NCI-H1092 (cell line): ENCODE measurements at regions not wholly inside any gene's neighbourhood (a gene's known extent, or its start where the extent isn't known, plus 50 kb on each side); places are given as distances from the start of the nearest gene placed in this dataset.
"Not testable (repeated sequence)": the region's sequence is repeated elsewhere in the genome, so short reads cannot be mapped to it uniquely, and the experiment has no call there.

Experiments used
- DNase-seq: peaks from one replicate; lab custom pipeline; 2025; lab: John Stamatoyannopoulos, UW

DNA sequence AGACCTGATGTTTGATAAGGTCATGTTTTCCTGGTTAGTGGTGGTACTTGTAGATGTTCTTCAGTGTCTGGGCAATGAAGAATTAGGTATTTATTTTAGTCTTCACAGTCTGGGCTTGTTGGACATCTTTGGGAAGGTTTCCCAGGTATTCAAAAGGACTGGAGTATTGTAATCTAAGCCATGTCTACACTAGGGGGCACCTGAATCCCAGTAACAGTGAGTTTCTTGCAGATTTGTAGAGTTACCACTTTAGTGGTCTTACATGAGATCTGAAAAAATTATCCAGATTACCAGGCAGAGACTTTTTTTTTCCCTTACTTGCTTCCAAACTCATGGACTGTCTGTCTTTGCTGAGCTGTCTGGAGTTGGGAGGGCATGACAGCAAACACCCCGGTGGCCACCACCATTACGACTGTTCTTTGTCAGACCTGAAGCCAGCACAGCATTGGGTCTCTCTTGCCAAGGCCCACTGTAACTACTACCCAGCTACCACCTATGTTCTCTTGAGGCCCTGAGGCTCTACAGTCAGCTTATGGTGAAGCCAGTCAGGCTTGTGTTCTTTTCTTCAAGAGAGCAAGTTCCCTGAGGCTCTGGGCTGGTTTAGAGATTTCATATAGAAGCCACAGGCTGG, 820.7 kb upstream of the FBXO33 start:
- no peak for DNase-seq

DNA sequence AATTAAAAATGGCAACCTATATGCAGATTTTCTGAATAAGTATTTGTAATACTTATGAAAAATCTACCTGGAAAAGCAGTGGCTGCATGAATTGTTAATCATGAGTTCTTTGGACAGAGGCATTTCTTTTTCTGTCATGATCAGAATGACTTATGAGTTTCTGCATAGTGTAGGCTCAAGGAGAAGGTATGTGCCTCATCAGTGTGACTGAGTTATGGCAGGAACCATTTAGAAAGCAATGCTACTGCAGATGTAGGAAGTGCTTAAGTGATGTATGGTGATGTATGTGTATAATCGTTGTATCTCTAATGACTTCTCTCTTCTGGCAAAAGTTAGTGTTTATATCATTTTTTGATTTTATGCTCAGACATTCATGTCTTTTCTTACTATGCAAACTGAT, 816.4 kb upstream of the FBXO33 start:
- DNase-seq: no peak

DNA sequence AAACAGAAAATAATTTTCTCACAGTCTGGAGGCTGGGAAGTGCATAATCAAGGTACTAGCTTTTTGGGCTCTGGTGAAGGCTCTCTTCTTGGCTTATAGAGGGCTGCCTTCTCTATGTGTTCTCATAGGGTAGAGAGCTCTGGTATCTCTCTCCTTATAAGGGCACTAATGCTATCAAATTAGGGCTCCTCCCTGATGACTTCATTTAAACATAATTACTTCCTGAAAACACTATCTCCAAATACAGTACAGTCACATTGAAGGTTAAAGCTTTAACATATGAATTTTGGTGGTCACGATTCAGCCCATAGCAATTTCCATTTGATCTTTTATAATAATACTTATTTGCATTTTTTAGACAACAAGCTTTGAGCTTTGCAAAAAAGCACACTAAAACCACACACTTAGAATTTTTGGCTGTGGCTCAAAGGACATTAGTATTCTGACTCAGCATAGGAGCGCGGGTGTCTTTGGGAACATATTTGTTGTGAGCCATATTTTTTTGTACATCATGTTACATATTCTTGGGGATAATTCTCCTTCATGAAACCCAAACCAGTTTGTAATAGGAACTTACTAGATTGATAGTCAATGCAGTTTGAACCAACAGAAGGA, 808.1 kb upstream of the FBXO33 start:
- no peak for DNase-seq

DNA sequence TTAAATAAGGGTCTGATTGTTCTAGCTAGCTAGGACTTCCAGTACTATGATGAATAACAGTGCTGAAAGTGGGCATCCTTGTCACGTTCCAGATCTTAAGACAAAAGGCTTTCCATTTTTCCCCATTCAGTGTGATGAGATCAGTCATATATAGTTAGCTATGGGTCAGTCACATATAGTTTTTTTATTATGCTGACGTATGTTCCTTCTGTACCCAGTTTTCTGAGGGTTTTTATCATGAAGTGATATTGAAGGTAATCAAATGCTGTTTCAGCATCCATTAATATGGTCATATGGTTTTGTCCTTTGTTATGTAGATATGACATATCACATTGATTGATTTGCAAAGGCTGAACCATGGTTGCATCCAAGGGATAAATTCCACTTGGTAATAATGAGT, 800.1 kb upstream of the FBXO33 start:
- DNase-seq: no peak

DNA sequence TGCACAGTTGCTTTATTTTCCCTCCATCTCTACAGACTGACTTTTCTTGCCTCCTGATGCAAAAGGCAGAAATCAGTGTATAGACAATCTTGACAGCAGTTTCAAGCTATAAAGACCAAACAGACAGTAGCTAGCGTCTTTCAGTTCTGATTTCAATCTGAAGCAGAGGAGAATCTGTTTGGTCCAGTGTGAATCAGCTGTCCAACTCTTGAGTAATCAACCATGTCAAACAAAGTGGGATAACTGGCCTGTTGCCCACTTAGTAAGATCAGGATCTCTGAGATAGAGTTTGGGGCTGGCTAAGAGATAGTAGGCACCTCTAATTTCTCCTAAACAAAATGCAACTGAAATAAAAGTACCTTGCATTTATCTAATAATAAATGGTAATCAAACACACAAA, 797.4 kb upstream of the FBXO33 start:
- DNase-seq: no peak

DNA sequence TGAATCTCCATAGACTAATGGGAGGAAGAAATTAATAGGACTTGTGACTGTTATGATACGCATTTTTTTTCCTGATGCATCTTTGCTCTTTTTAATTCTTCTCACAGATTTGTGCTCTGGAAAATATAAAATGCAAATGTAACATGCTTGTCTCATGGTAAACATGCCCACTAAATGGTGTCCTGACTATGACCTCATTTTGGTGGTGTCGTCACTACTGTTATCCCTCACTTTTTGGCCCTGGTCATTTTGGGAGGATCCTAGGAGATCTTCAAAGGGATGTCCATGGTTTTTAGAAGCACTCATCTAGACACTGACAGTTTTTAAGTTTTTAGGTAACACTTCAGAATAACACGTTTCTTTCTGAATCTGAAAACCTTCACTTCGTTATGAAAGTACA, 790.8 kb upstream of the FBXO33 start:
- DNase-seq: no peak

DNA sequence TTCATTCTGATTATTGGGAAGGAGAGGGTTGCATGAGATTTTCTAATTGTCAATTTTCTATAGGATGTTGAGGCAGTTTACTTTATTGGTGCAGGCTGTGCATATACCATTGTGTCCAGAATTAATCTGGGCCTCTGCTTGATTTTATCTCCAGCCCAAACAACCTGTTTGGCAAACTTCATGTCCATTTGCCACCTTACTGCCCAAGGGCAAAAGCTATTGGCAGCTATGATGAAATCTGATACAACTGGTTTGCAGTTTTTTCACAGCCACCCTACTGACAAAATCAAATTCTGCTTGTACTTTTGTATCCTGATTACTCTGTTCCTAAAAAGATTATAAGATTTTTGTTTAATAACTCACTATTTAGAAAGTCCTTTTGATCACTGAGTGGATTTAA, 789.2 kb upstream of the FBXO33 start:
- DNase-seq: no peak

DNA sequence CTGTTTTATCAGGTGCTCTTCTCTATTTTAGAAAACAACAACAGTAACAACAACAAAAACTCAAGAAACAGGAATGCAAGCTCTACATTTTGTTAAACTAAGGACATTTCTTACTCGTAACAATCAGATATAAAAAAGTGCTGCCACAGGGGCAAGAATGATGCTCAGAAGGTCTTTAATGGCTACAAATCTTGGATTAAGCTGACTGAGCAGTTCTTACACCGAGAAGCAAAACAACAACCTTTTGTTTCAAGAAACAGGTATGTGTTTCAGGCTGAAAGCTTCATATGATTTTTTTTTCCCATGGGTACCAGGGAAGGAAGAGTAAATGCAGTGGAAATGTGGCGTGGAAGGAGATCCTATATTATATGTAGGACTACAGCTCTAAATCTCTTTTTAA, 786.8 kb upstream of the FBXO33 start:
- no peak for DNase-seq

DNA sequence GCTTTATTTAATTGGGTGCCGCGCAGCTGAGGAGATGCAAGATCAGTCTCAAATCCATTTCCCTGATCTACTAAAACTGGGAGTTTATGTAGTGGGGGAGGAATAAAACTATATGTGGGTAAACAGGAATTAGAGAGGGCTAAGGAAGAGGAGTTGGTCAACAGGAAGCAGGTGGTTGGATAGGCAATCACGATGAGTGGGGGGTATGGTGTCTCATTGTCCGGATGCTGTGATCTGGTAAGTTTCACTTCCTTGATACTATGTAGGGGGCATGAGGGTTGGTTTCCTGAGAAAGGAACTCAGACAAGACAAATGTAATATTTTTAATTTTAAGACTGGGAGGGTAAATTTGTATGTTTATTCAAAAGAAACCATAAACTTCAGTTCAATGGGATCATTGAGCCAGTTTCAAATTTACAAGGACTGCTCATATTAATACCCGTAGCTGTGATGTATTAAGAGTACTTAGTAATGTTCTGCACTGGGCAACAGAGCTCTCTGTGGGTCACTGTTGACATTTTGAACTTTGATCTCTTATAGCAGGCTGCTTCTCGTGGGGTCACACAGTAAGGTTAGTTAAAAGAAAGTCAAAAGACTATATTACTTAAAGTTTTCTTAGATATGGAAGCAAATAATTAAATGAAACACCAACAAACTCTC, 786.2 kb upstream of the FBXO33 start:
- DNase-seq: no peak

DNA sequence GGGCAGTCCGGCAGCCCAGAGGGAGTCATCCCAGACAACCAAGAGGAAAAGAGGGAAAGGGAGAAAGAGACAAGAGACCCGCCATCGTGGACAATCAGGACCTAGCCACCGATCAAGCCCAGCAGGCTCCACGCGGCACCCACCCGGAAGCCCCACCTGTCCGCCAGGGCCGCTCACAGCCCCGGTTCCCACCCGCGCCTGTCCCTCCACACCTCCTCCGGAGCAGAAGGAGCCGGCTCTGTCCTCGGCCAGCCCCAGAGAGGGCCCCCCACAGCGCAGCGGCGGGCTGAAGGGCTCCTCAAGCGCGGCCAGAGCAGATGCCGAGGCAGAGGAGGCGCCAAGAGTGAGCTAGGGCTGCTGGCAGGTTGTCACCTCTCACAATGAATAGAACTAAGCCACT, 784.7 kb upstream of the FBXO33 start:
- no peak for DNase-seq

DNA sequence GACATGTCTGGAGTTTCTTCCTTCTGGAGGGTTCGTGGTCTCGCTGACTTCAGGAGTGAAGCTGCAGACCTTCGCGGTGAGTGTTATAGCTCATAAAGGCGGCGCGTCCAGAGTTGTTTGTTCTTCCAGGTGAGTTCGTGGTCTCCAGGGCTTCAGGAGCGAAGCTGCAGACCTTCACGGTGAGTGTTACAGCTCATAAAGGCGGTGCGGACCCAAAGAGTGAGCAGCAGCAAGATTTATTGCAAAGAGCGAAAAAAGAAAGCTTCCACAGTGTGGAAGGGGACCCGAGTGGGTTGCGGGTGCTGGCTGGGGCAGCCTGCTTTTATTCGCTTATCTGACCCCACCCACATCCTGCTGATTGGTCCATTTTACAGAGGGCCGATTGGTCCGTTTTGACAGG, 784.2 kb upstream of the FBXO33 start:
- DNase-seq: not testable (repeated sequence)

DNA sequence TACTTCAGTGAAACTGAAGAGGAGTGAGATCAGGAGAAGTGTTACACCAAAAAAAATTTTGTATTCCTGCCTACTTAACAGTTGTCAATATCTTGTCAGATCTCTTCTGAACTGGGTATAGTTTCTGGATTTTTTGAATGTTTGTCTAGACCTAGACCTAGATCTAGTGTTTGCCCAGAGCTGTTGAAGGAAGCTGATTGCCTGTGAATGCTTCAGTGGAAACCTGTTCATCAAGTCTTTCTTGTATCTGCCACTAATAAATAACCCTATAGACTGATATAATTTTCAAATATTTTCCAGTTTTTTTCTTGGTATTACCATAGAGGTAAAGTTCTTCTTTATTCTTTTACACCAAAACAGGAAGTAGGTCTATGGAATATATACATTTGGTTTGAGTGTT, 781.5 kb upstream of the FBXO33 start:
- no peak for DNase-seq

DNA sequence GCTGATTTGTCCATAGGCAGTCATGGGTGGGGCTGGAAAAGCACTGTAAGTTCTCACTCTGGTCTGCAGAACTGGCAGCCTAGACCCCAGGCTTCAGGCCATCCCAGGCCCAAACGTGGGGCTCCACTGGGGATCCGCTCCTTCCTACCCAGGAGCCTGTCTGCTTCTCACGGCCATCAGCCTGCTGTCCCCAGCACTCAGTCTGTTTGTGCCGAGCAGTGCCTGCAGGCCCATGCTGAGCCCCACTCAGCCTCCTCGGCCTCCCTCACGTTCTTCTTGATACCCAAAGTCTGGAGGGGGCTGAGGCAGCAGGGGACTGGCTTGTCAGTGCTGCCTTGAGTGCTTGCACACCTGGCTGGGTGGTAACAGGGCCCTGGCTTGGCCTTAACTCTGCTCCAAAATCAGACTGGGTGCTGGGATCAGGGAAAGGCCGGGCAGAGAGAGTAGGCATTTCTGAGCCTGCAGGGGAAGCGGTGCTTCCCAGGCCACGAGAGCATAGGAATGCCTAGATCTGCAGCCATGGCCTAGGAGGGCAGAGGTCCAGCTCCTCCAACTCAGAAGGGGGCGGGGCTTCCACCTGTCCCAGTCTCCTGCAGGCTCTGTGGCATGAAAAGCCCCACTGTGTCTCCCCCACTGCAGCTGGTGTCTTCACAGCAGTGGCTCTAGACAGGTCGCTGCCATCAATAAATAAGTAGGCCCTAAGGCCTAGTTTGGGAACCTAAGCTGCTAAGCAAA, 772.4 kb upstream of the FBXO33 start:
- DNase-seq: no peak

DNA sequence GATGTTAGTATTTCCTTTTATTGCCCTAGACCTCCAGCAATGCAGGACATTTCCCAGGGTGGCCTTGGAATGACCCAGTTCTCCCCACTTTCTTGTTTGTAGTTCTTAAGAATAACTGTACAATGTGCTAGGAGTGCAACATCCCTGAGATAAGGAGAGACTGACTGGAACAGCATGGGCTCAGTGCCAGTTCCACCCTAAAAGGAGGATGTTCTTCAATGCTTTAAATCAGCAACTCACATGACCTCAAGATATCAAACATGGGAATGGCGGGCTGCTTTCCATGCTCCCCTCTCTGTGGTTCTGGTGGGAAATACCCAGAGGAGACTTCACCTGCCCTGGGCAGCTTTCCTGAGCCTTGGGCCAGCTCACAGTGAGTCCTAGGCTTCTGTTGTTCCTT, 766.9 kb upstream of the FBXO33 start:
- no peak for DNase-seq

DNA sequence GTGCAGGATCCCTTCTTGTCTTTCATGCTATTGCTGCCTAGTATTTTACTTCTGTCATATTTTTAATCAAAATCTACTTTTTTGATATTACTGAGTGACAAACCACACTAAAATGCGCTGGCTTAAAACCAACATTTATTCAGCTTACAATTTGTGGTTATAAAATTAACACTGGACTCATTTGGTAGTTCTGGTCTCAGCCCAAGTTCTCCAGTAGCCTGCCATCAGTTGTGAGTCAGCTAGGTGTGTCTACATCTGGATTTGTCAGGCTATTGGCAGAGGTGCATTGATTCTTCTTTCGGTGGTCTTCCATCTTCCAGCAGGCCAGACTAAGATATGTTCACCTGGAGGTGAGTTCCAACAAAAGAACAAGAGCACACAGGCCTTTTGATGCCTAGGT, 765.1 kb upstream of the FBXO33 start:
- DNase-seq: no peak

DNA sequence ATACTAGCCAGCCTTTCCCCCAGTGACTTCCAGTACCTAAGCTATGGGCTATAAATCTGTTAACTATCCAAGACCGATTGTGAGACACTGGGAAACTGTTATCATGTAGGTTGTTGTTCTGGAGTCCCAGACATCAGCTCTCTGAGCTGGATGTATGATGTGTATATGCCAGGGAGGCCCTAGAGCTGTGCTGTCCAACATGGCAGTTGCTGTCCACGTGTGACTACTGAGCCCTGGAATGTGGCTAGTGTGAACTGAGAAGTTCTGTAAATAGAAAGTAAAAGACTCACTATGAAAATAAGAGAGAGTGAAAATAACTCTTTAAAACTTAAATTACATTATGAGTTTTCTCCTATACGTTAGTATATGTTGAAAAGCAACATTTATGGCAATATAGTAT, 755.8 kb upstream of the FBXO33 start:
- no peak for DNase-seq

DNA sequence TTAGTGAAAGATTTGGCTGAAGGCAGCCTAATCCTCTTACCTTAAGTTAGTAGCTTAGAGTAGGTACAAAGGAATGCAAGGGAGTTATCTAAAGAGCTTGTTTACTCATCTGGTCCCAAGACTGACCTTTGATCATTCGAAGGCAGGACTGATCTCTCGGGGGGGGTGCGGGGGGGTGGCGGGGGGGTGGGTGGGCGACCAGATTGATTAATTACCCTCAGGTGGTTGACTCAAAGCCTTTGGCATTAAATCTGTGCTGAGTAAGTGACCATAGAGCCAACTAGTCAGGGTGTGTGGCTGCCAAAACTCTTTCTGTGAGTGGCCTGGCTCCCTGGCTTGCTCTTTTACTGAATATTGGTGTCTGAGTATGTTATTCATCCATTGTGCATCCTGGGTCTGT, 731.9 kb upstream of the FBXO33 start:
- DNase-seq: no peak

DNA sequence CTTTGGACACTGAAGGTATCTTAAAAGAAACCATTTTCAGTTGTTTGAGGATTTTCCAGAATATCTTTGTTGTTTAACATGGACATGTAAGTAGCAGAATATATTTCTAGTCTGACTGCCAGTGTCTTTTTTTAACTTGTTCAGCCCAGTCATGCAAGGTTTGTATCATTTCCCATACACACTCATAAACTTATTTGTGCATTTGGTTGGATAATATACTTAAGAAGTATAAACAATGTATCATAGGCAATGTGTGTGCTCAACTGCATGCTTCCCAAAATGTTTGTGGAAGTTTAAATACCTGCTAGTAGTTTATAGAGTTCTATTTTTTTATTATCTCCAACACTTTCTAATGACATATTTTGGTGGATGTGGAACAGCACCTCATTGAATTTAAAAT, 707.4 kb upstream of the FBXO33 start:
- no peak for DNase-seq

DNA sequence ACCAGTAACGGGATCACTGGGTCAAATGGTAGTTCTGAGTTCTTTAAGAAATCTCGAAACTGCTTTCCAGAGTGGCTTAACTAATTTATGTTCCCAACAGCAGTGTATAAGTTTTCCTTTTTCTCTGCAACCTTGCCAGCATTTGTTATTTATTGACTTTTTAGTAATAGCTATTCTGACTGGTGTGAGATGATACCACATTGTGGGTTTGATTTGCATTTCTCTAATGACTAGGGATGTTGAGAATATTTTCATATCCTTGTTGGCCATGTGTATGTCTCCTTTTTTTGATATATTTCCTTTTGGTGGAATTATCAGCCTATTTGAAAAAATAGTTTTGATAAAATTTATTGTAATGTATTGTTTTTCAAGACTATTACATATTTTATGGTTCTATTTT, 701.2 kb upstream of the FBXO33 start:
- DNase-seq: no peak

DNA sequence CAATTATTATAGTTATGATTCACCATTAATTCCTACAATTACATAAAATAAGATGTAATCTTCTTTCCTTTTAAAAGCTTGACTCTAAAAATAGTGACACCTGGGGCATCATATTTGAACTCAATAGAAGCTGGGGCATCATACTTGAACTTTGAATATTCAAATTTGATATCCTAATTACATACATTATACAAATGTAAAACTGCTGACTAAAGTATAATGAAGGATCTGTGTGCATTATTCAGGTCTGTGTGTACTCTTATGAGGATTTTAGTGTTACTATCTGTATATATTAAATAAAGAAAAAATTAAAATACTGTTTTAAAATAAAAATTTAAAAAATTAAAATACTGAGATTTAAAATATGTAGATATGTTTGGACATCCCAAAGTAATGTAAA, 696.9 kb upstream of the FBXO33 start:
- no peak for DNase-seq

DNA sequence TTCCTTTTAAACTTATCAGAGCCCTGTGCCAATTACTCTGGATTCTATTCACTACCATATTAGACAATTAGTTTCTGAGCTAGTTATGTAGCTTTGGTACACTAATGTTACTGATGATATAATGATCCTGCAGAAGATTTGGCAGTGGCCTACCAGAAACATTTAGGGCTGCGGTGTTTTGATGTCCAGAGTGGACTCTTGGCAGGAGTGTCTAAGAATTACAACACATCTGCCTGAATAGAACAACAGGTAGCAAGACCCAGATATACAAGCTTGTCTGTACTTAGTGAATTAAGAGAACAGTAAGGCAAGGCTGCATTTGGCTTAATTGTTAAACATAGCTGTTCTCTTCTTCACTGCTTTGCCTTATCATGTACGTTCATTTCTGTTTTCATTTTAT, 691.6 kb upstream of the FBXO33 start:
- no peak for DNase-seq

DNA sequence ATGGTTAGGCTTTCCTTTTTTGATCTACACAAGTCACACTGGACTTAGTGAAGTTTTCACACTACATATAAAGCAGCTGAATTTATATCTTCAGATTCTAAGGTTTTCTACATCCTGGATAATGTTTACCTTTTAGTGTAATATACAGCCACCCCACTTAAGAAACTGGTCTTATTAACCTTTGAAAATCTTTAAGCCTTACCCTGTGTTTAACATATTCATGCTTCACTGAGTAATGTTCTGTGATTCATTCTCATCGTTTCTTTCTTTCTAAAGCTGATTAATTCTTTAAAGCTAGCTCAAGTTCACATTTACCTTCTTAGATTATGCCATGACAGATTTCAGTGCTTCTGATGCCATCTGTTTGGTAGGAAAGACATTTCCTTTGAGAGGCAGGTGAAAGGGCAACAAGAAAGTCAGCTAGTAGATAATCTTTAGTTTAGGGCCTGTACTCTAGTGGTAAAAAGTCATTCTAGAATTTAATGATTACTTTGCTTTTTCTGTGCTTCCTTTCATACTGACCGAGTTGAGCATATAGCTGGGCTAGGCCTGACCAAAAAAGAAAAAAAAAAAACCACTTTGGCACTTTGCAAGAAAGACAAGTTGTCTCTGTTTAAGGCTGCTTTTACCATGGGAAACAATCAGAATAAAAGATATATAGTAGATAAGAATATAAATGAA, 690.9 kb upstream of the FBXO33 start:
- DNase-seq: no peak

DNA sequence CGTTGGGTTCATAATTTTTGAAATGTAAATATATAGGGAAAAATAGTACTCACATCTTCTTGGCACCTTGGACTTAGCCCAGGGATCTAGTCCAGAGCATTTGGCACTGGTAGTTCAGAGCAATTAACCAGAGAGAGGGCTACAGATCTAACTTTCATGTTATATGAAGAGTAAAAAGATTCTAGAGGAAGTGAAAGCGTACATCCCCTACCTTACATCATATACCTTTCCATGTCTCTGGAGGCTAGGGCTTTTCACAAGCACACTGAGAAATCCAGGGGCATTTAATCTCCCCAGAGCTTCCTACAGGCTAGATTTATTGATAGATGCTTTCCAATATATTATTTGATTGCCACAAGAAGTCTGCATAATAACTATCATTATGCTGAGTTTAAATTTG, 687.5 kb upstream of the FBXO33 start:
- DNase-seq: no peak
